ENCODE measurements at regions not wholly inside any gene's neighbourhood (a gene's known extent, or its start where the extent isn't known, plus 50 kb on each side); places are given as distances from the start of the nearest gene placed in this dataset.

GRCh38 chr4:100970414-100970813 is 376.9 kb downstream of the PPP3CA start:
- Histone ChIP-seq H3K27ac (ENCODE audit: extremely low read depth, low read depth, low read length) (no peak overlapping the region), H3K4me3 (ENCODE audit: low read depth, low read length) (no peak overlapping the region), H3K4me1 (ENCODE audit: control insufficient read depth, insufficient read depth, low read length) (no peaks in the 10 kb centered on the region), H3K9me3 (ENCODE audit: control insufficient read depth, insufficient read depth, low read depth, low read length) (no peaks in the 10 kb centered on the region), H3K36me3 (ENCODE audit: control insufficient read depth in 2 of 2, insufficient read depth in 1 of 2, low read length in 2 of 2) (no peaks in the 10 kb centered on the region)
- TF ChIP-seq ZNF223 (tag by site-specific recombination; IDR thresholded peaks at IDR 0.05) (no peak), ZNF518A (tag by site-specific recombination; conservative IDR thresholded peaks at IDR 0.05; ENCODE audit: low read depth) (no peak), ZNF558 (tag by site-specific recombination; IDR thresholded peaks at IDR 0.05) (no peak), ZNF140 (tag by site-specific recombination; IDR thresholded peaks at IDR 0.05) (no peak), ZNF416 (tag by site-specific recombination; IDR thresholded peaks at IDR 0.05) (no peak), ZNF114 (tag by site-specific recombination; IDR thresholded peaks at IDR 0.05) (no peak), ZNF221 (tag by site-specific recombination; IDR thresholded peaks at IDR 0.05; ENCODE audit: borderline replicate concordance) (no peak)
- CTCF ChIA-PET, result no interaction called here
- POLR2A ChIA-PET, result no interaction called here

GRCh38 chr4:100969925-100970324 is 377.4 kb downstream of the PPP3CA start:
- Histone ChIP-seq H3K4me3 (ENCODE audit: low read depth, low read length) (no peak overlapping the region), H3K27ac (ENCODE audit: extremely low read depth, low read depth, low read length) (no peak overlapping the region), H3K4me1 (ENCODE audit: control insufficient read depth, insufficient read depth, low read length) (no peaks in the 10 kb centered on the region), H3K36me3 (ENCODE audit: control insufficient read depth in 2 of 2, insufficient read depth in 1 of 2, low read length in 2 of 2) (no peaks in the 10 kb centered on the region), H3K9me3 (ENCODE audit: control insufficient read depth, insufficient read depth, low read depth, low read length) (no peaks in the 10 kb centered on the region)
- CTCF ChIA-PET, result no interaction called here
- POLR2A ChIA-PET, result no interaction called here
- TF ChIP-seq KLF16 (tag by site-specific recombination; IDR thresholded peaks at IDR 0.05), result no peak
- TF ChIP-seq ZNF23 (tag by site-specific recombination; IDR thresholded peaks at IDR 0.05; ENCODE audit: borderline replicate concordance), result no peak
- no peak for TF ChIP-seq ZSCAN30 (tag by site-specific recombination; IDR thresholded peaks at IDR 0.05)
- no peak for TF ChIP-seq FEZF1 (tag by site-specific recombination; IDR thresholded peaks at IDR 0.05)
- no peak for TF ChIP-seq ZNF433 (tag by site-specific recombination; IDR thresholded peaks at IDR 0.05; ENCODE audit: low read depth)
- no peak for TF ChIP-seq ZBTB26 (tag by site-specific recombination; optimal IDR thresholded peaks at IDR 0.05)
- TF ChIP-seq ZNF146 (tag by site-specific recombination; IDR thresholded peaks at IDR 0.05), result no peak
- TF ChIP-seq, protein P1, sequence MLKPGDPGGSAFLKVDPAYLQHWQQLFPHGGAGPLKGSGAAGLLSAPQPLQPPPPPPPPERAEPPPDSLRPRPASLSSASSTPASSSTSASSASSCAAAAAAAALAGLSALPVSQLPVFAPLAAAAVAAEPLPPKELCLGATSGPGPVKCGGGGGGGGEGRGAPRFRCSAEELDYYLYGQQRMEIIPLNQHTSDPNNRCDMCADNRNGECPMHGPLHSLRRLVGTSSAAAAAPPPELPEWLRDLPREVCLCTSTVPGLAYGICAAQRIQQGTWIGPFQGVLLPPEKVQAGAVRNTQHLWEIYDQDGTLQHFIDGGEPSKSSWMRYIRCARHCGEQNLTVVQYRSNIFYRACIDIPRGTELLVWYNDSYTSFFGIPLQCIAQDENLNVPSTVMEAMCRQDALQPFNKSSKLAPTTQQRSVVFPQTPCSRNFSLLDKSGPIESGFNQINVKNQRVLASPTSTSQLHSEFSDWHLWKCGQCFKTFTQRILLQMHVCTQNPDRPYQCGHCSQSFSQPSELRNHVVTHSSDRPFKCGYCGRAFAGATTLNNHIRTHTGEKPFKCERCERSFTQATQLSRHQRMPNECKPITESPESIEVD (tag by site-specific recombination; IDR thresholded peaks at IDR 0.05), result no peak
- TF ChIP-seq, protein P2, sequence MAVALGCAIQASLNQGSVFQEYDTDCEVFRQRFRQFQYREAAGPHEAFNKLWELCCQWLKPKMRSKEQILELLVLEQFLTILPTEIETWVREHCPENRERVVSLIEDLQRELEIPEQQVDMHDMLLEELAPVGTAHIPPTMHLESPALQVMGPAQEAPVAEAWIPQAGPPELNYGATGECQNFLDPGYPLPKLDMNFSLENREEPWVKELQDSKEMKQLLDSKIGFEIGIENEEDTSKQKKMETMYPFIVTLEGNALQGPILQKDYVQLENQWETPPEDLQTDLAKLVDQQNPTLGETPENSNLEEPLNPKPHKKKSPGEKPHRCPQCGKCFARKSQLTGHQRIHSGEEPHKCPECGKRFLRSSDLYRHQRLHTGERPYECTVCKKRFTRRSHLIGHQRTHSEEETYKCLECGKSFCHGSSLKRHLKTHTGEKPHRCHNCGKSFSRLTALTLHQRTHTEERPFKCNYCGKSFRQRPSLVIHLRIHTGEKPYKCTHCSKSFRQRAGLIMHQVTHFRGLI (tag by site-specific recombination; IDR thresholded peaks at IDR 0.05), result no peak
- no peak for TF ChIP-seq ZNF24 (tag by site-specific recombination; IDR thresholded peaks at IDR 0.05)
- TF ChIP-seq ZNF239 (tag by site-specific recombination; IDR thresholded peaks at IDR 0.05), result no peak
- TF ChIP-seq ZNF529 (tag by site-specific recombination; IDR thresholded peaks at IDR 0.05; ENCODE audit: insufficient replicate concordance), result no peak
- no peak for TF ChIP-seq REPIN1 (tag by site-specific recombination; IDR thresholded peaks at IDR 0.05; ENCODE audit: low read depth)
- no peak for TF ChIP-seq ZNF621 (tag by site-specific recombination; IDR thresholded peaks at IDR 0.05)
- TF ChIP-seq ZNF214 (tag by site-specific recombination; IDR thresholded peaks at IDR 0.05; ENCODE audit: borderline replicate concordance), result no peak
- TF ChIP-seq ZNF560 (tag by site-specific recombination; IDR thresholded peaks at IDR 0.05; ENCODE audit: borderline replicate concordance), result no peak
- no peak for TF ChIP-seq SP2 (tag by site-specific recombination; IDR thresholded peaks at IDR 0.05)

All from HEK293 (cell line).